ENCODE measurements at regions not wholly inside any gene's neighbourhood (a gene's known extent, or its start where the extent isn't known, plus 50 kb on each side); places are given as distances from the start of the nearest gene placed in this dataset.

DNA sequence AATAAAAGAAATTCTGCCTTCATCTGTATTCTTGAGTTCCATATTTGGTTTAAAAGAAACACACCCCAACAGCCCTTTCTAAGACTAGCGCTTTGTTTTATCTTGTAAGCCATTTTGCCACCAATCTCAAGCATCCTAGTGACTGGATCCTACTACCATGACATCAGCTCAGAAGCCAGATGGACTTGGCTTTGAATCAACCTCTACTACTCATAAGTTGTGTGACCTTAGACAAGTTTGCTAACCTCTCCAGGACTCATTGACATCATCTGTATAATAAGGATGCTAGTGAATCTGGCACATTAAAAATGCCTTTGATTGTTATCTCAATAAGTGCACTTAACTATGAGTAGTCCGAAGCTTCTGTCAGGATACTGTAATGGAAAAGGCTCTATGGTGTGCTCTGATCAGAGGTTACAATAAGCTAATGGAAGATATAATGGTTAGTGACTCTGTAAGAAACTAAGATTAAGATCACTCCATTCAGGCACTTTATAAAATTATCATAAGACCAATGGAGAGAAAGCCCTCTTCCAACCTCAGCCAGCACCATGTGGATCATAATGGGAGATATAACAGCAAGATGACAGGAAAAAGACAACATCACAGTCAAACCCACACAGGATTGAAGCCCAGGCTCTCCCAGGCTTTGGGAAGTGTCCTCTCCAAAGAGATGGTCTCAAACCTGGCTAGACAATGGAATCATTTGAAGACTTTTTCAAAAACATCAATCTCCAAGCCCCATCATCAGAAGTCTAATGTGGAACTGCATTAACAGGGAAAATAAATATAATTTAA is 180.6 kb upstream of the MIR17HG start:
- no peak overlapping the region for H3K4me3 ChIP-seq (ENCODE audit: low read depth, low read length)
- H3K9me3 ChIP-seq (ENCODE audit: control insufficient read depth, insufficient read depth, low read length), result no peaks in the 10 kb centered on the region
- ChIA-PET POLR2A (no interaction called here), CTCF (no interaction called here)
- no peaks in the 10 kb centered on the region for H3K27me3 ChIP-seq (ENCODE audit: control insufficient read depth, insufficient read depth, low read length)
- no peak overlapping the region for H3K27ac ChIP-seq (ENCODE audit: low read depth, low read length)
- TF ChIP-seq CTCF (IDR thresholded peaks at IDR 0.05; ENCODE audit: low read depth, low read length), result no peak
- no peak for DNase-seq (ENCODE audit: low read depth, low spot score)

- TF ChIP-seq CTCF (IDR thresholded peaks at IDR 0.05; ENCODE audit: low read depth, low read length), result no peak
These were observed 179.6 kb upstream of the MIR17HG start for GRCh38 chr13:91167706-91168385.

DNA sequence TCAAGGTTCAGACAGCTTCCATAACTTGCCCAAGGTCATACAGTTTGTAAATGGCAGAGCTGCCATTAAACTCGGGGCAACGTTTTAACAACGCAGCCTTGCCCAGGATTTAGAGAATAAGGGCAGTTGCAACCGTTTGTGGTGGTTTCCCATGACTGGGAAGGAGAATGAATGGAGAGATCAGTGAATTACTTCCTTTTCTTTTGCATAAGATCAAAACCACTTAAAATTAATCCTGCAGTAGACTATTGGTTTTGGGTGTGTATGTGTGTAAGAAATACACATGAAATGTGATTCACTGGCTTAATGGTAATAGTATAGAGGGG is 179.1 kb upstream of the MIR17HG start:
- CTCF ChIA-PET, result no interaction called here
- H3K4me3 ChIP-seq (ENCODE audit: low read depth, low read length), result no peak overlapping the region
- H3K27ac ChIP-seq (ENCODE audit: low read depth, low read length), result no peak overlapping the region
- POLR2A ChIA-PET, result no interaction called here
- no peak for DNase-seq (ENCODE audit: low read depth, low spot score)
- no peak for TF ChIP-seq CTCF (IDR thresholded peaks at IDR 0.05; ENCODE audit: low read depth, low read length)
- no peaks in the 10 kb centered on the region for H3K9me3 ChIP-seq (ENCODE audit: control insufficient read depth, insufficient read depth, low read length)
- no peaks in the 10 kb centered on the region for H3K27me3 ChIP-seq (ENCODE audit: control insufficient read depth, insufficient read depth, low read length)

More at GRCh38 chr13:91167706-91168385, 179.6 kb upstream of the MIR17HG start:
- Histone ChIP-seq H3K9me3 (ENCODE audit: control insufficient read depth, insufficient read depth, low read length) (no peaks in the 10 kb centered on the region), H3K27ac (ENCODE audit: low read depth, low read length) (no peak overlapping the region), H3K27me3 (ENCODE audit: control insufficient read depth, insufficient read depth, low read length) (no peaks in the 10 kb centered on the region), H3K4me3 (ENCODE audit: low read depth, low read length) (no peak overlapping the region)
- CTCF ChIA-PET, result no interaction called here
- POLR2A ChIA-PET, result no interaction called here
- no peak for DNase-seq (ENCODE audit: low read depth, low spot score)

GRCh38 chr13:91169321-91170050 is 178.0 kb upstream of the MIR17HG start:
- H3K27me3 ChIP-seq (ENCODE audit: control insufficient read depth, insufficient read depth, low read length), result no peaks in the 10 kb centered on the region
- H3K27ac ChIP-seq (ENCODE audit: low read depth, low read length), result no peak overlapping the region
- no peaks in the 10 kb centered on the region for H3K9me3 ChIP-seq (ENCODE audit: control insufficient read depth, insufficient read depth, low read length)
- ChIA-PET CTCF (no interaction called here), POLR2A (no interaction called here)
- no peak for TF ChIP-seq CTCF (IDR thresholded peaks at IDR 0.05; ENCODE audit: low read depth, low read length)
- DNase-seq (ENCODE audit: low read depth, low spot score), result no peak
- no peak overlapping the region for H3K4me3 ChIP-seq (ENCODE audit: low read depth, low read length)

DNA sequence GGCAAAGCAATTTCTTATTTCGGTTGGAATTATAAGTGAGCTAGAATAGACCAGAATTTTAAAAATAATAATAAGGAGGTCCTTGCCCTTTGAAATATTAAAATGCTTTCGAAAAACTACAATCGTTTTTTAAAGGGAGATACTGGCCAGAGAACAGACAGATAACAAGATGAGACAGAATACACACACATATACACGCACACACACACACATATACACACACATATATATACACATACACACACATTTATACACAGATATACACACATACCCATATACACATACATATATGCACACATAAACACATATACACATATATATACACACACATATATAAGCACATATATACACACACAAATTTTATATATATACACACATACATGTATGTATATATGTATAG is 175.3 kb upstream of the MIR17HG start:
- no peaks in the 10 kb centered on the region; the same call in 1 of the 2 replicates for H3K9me3 ChIP-seq (ENCODE audit: control insufficient read depth, insufficient read depth, low read length)
- ChIA-PET CTCF (no interaction called here), POLR2A (no interaction called here)
- no peak overlapping the region for H3K4me3 ChIP-seq (ENCODE audit: low read depth, low read length)
- H3K27ac ChIP-seq (ENCODE audit: low read depth, low read length), result no peak overlapping the region
- H3K27me3 ChIP-seq (ENCODE audit: control insufficient read depth, insufficient read depth, low read length), result peaks cover 3% of the 10 kb centered on the region
- TF ChIP-seq CTCF (IDR thresholded peaks at IDR 0.05; ENCODE audit: low read depth, low read length), result no peak
- DNase-seq (ENCODE audit: low read depth, low spot score), result no peak

All from AG04450 (cell line).